ENCODE measurements at regions not wholly inside any gene's neighbourhood (a gene's known extent, or its start where the extent isn't known, plus 50 kb on each side); places are given as distances from the start of the nearest gene placed in this dataset.

DNA sequence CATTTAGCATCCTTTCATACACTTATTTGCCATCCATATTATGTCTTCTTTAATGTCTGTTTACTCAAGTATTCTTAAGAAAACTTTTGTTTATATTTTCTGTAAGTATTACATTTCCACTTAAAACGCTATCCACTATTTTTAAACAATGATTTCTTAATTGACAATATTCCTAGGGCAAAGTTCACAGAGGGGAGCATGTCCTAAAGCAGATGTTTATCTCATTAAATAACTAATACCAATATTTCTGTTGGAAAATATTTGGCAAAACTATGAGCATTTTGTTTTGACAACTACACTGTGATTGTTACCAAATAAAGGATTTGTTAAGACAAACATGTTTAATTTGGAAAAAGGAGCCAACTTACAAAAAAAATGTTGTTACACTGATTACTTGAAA, 643.3 kb downstream of the SLITRK5 start:
- no peaks in the 10 kb centered on the region for H3K27me3 ChIP-seq (ENCODE audit: low read depth, low read length)
- no peak overlapping the region for H3K27ac ChIP-seq (ENCODE audit: low read length)
- H3K4me1 ChIP-seq (ENCODE audit: low read length) = no peaks in the 10 kb centered on the region
- H3K4me2 ChIP-seq (ENCODE audit: low read length) = no peak overlapping the region
- H3K36me3 ChIP-seq (replicated peaks; ENCODE audit: low read depth, low read length) = no peaks in the 10 kb centered on the region
- H3K9ac ChIP-seq (ENCODE audit: low read length) = no peak overlapping the region
- no peak overlapping the region for H3K4me3 ChIP-seq (ENCODE audit: low read length)
- H3K9me3 ChIP-seq (ENCODE audit: insufficient read depth, low read length) = no peaks in the 10 kb centered on the region
- H4K20me1 ChIP-seq (ENCODE audit: insufficient read depth, low read length) = no peaks in the 10 kb centered on the region
- no peak overlapping the region for H2AFZ ChIP-seq (ENCODE audit: low read depth, low read length)
- H3K79me2 ChIP-seq (ENCODE audit: low read length) = no peaks in the 10 kb centered on the region
- TF ChIP-seq, protein P1, sequence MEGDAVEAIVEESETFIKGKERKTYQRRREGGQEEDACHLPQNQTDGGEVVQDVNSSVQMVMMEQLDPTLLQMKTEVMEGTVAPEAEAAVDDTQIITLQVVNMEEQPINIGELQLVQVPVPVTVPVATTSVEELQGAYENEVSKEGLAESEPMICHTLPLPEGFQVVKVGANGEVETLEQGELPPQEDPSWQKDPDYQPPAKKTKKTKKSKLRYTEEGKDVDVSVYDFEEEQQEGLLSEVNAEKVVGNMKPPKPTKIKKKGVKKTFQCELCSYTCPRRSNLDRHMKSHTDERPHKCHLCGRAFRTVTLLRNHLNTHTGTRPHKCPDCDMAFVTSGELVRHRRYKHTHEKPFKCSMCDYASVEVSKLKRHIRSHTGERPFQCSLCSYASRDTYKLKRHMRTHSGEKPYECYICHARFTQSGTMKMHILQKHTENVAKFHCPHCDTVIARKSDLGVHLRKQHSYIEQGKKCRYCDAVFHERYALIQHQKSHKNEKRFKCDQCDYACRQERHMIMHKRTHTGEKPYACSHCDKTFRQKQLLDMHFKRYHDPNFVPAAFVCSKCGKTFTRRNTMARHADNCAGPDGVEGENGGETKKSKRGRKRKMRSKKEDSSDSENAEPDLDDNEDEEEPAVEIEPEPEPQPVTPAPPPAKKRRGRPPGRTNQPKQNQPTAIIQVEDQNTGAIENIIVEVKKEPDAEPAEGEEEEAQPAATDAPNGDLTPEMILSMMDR (IDR thresholded peaks at IDR 0.05; ENCODE audit: low read depth, low read length) = no peak
- TF ChIP-seq EZH2phosphoT487 (IDR thresholded peaks at IDR 0.05; ENCODE audit: low read depth) = no peak

DNA sequence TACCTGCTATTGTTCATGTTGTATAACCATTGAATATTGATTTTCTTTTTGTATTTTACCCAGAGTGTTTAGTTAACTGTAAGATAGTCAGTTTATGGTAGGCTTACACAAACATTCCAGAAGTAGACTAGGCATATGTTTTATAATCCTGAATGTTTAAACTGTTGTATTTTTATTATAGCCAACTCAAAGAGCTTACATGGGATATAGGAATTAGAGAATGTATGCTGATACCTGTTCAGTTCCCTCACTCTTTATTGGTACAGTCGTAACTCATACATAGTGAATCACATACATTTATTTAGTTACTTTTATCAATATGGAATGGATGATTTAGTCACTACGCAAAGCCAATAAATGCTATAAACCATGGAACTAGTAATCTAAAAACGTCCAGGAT, 657.9 kb downstream of the SLITRK5 start:
- Histone ChIP-seq H3K36me3 (replicated peaks; ENCODE audit: low read depth, low read length) (no peaks in the 10 kb centered on the region), H3K27me3 (ENCODE audit: low read depth, low read length) (no peaks in the 10 kb centered on the region), H3K9ac (ENCODE audit: low read length) (no peak overlapping the region), H2AFZ (ENCODE audit: low read depth, low read length) (no peak overlapping the region), H3K9me3 (ENCODE audit: insufficient read depth, low read length) (peaks cover 8% of the 10 kb centered on the region), H3K4me1 (ENCODE audit: low read length) (no peaks in the 10 kb centered on the region), H3K4me3 (ENCODE audit: low read length) (no peak overlapping the region), H3K4me2 (ENCODE audit: low read length) (no peak overlapping the region), H3K79me2 (ENCODE audit: low read length) (no peaks in the 10 kb centered on the region), H3K27ac (ENCODE audit: low read length) (no peak overlapping the region), H4K20me1 (ENCODE audit: insufficient read depth, low read length) (no peaks in the 10 kb centered on the region)
- TF ChIP-seq EZH2phosphoT487 (IDR thresholded peaks at IDR 0.05; ENCODE audit: low read depth) = no peak
- TF ChIP-seq, protein P1 (IDR thresholded peaks at IDR 0.05; ENCODE audit: low read depth, low read length) = no peak

DNA sequence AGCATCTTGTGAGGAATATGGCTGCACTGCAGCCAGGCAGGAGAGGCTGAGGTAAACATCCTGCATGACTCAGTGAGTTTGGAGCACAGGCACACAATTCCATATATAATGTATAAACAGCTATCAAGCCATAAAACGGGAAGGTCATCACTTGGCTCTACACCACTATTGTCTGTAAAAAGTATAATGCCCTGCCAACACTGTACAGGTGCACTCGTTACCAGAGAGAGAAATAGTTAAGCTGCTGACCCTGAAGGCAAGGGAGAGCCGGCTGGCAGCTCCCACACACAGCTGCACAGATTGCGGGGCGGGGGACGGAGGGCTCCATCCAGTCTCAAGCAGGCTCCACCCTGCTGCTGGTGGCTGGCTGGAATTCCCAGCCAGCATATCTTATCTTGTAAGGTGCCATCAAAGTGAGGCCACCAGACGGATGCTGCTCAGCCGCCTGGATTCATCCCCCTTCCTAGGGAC, 668.1 kb downstream of the SLITRK5 start:
- Histone ChIP-seq H3K4me3 (ENCODE audit: low read length) (no peak overlapping the region), H3K27me3 (ENCODE audit: low read depth, low read length) (no peaks in the 10 kb centered on the region), H3K9me3 (ENCODE audit: insufficient read depth, low read length) (peaks cover 2% of the 10 kb centered on the region; the same call in 1 of the 2 replicates), H4K20me1 (ENCODE audit: insufficient read depth, low read length) (no peaks in the 10 kb centered on the region), H3K4me2 (ENCODE audit: low read length) (no peak overlapping the region), H3K27ac (ENCODE audit: low read length) (no peak overlapping the region), H3K79me2 (ENCODE audit: low read length) (no peaks in the 10 kb centered on the region), H2AFZ (ENCODE audit: low read depth, low read length) (no peak overlapping the region), H3K9ac (ENCODE audit: low read length) (no peak overlapping the region), H3K36me3 (replicated peaks; ENCODE audit: low read depth, low read length) (no peaks in the 10 kb centered on the region), H3K4me1 (ENCODE audit: low read length) (peaks cover 5% of the 10 kb centered on the region)
- TF ChIP-seq, protein P1 (IDR thresholded peaks at IDR 0.05; ENCODE audit: low read depth, low read length) = no peak
- TF ChIP-seq EZH2phosphoT487 (IDR thresholded peaks at IDR 0.05; ENCODE audit: low read depth) = no peak

DNA sequence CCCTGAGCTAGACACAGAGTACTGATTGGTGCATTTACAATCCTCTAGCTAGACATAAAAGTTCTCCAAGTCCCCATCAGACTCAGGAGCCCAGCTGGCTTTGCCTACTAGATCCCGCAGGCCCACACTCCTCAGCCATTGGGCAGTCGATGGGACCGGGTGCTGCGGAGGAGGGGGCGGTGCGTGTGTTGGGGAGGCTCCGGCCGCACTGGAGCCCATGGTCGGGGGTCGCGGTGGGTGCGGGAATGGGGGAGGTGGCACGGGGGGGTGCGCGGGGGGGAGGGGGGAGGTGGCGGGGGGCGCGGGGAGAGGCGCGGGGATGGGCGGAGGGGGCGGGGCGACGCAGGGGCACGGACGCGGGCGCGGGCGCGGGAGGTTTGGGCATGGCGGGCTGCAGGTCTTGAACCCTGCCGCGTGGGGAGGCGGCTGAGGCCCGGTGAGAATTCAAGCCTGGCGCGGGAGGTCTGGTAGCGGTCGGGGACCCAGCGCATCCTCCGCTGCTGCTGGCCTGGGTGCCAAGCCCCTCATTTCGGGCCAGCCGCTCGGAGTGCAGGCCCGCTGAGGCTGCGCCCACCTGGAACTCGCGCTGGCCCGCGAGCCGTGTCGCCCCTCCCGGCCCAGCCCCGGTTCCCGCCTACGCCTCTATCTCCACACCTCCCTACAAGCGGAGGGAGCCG, 674.1 kb downstream of the SLITRK5 start:
- no peak overlapping the region for H3K9ac ChIP-seq (ENCODE audit: low read length)
- H3K79me2 ChIP-seq (ENCODE audit: low read length) = no peaks in the 10 kb centered on the region
- peaks cover 5% of the 10 kb centered on the region for H3K4me1 ChIP-seq (ENCODE audit: low read length)
- H3K27me3 ChIP-seq (ENCODE audit: low read depth, low read length) = no peaks in the 10 kb centered on the region
- no peak overlapping the region for H2AFZ ChIP-seq (ENCODE audit: low read depth, low read length)
- no peak for TF ChIP-seq EZH2phosphoT487 (IDR thresholded peaks at IDR 0.05; ENCODE audit: low read depth)
- TF ChIP-seq, protein P1 (IDR thresholded peaks at IDR 0.05; ENCODE audit: low read depth, low read length) = no peak
- no peak overlapping the region for H3K4me3 ChIP-seq (ENCODE audit: low read length)
- no peaks in the 10 kb centered on the region for H4K20me1 ChIP-seq (ENCODE audit: insufficient read depth, low read length)
- H3K36me3 ChIP-seq (replicated peaks; ENCODE audit: low read depth, low read length) = no peaks in the 10 kb centered on the region
- H3K4me2 ChIP-seq (ENCODE audit: low read length) = no peak overlapping the region
- no peak overlapping the region for H3K27ac ChIP-seq (ENCODE audit: low read length)
- no peaks in the 10 kb centered on the region for H3K9me3 ChIP-seq (ENCODE audit: insufficient read depth, low read length)

Measured in OCI-LY3 (cell line).